ENCODE measurements at regions not wholly inside any gene's neighbourhood (a gene's known extent, or its start where the extent isn't known, plus 50 kb on each side); places are given as distances from the start of the nearest gene placed in this dataset.

GRCh38 chr11:112624431-112624830, 336.8 kb upstream of the NCAM1 start:
- TF ChIP-seq CTCF (IDR thresholded peaks at IDR 0.05; ENCODE audit: low read depth, low read length): no peak
- no peak for TF ChIP-seq EZH2phosphoT487 (IDR thresholded peaks at IDR 0.05; ENCODE audit: low read depth)

All from OCI-LY3 (cell line).